GM12878 (cell line): ENCODE measurements at regions not wholly inside any gene's neighbourhood (a gene's known extent, or its start where the extent isn't known, plus 50 kb on each side); places are given as distances from the start of the nearest gene placed in this dataset.

Source experiments
- ATAC-seq: fragments of 200-7000 bp; cut with Tn5 transposase; 3 replicates; pipeline ENCODE4 v1.9.1; 2020; ENCODE audit warnings: mild to moderate bottlenecking, moderate library complexity
- BruUV-seq: library from RNA; stranded (reverse); fragments of 400-500 nt; replicated peaks from 2 replicates; lab custom pipeline; 2021; lab: Mats Ljungman, UMichigan
- CTCF ChIA-PET: fragments of 300-600 bp; sonication (Branson Sonifier 250); formaldehyde crosslinking; extraction: SDS; loops from one replicate; lab custom pipeline; 2021; ENCODE audit warnings: inconsistent platforms; lab: Yijun Ruan, JAX
- POLR2A ChIA-PET: fragments of 350-600 bp; formaldehyde crosslinking; extraction: SDS; loops from one replicate; lab custom pipeline; 2021; ENCODE audit warnings: inconsistent platforms; lab: Charles Lee
- RAD21 ChIA-PET: fragments of 300-600 bp; sonication (Branson Sonifier 250); formaldehyde crosslinking; loops from one replicate; lab custom pipeline; 2023; ENCODE audit warnings: antibody characterized with exemption; ENCODE audit not compliant: unreplicated experiment; lab: Charles Lee
- SMC1A ChIA-PET: fragments of 300-600 bp; sonication (Branson Sonifier 250); formaldehyde crosslinking; loops from one replicate; lab custom pipeline; 2023; ENCODE audit not compliant: unreplicated experiment, uncharacterized antibody; lab: Charles Lee
- DNase-seq: peaks from one replicate; pipeline ENCODE4 v3.0.0-alpha.2; 2011; ENCODE audit warnings: low read depth, low spot score
- FAIRE-seq: peaks from 3 replicates; lab custom pipeline; 2011; peaks lifted over from hg19 to GRCh38; lab: Jason Lieb, UNC
- H2AFZ ChIP-seq: 2 replicates; pipeline ENCODE4 v1.6.0; 2011; ENCODE audit warnings: low read depth, low read length, control low read depth; ENCODE audit not compliant: control insufficient read depth
- H3K27ac ChIP-seq: 2 replicates; pipeline ENCODE4 v1.5.1; 2011; ENCODE audit warnings: control low read depth; ENCODE audit not compliant: control insufficient read depth, insufficient read depth
- H3K27me3 ChIP-seq, 2 experiments: replicated peaks in 1 of 2; 2 replicates each; pipeline versions ENCODE4 v1.6.0 to v1.6.1; 2011; ENCODE audit warnings: low read length in 1 of 2; ENCODE audit not compliant: control insufficient read depth in 2 of 2, insufficient read depth in 2 of 2
- H3K36me3 ChIP-seq, 2 experiments: 2 replicates each; pipeline ENCODE4 v1.5.1; 2011; ENCODE audit warnings: low read length in 1 of 2; ENCODE audit not compliant: control insufficient read depth in 2 of 2, insufficient read depth in 2 of 2
- H3K4me1 ChIP-seq: 2 replicates; pipeline ENCODE4 v1.6.1; 2011; ENCODE audit warnings: mild to moderate bottlenecking, low read length, moderate library complexity, mixed read lengths; ENCODE audit not compliant: control insufficient read depth, insufficient read depth
- H3K4me2 ChIP-seq: 2 replicates; pipeline ENCODE4 v1.6.0; 2011; ENCODE audit warnings: control low read depth; ENCODE audit not compliant: control insufficient read depth, insufficient read depth
- H3K4me3 ChIP-seq: fragments of 200-600 bp; sonication (generic); 2 replicates; pipeline ENCODE4 v1.5.1; 2016
- H3K79me2 ChIP-seq: 2 replicates; pipeline ENCODE4 v1.6.0; 2011; ENCODE audit warnings: low read length; ENCODE audit not compliant: control insufficient read depth, insufficient read depth
- H3K9ac ChIP-seq: 2 replicates; pipeline ENCODE4 v1.8.0; 2011; ENCODE audit warnings: low read length, control low read depth, mixed read lengths; ENCODE audit not compliant: control insufficient read depth, insufficient read depth
- H3K9me3 ChIP-seq: replicated peaks from 3 replicates; pipeline ENCODE4 v1.5.1; 2011; ENCODE audit warnings: mild to moderate bottlenecking, low read length; ENCODE audit not compliant: control insufficient read depth, insufficient read depth
- H4K20me1 ChIP-seq: 2 replicates; pipeline ENCODE4 v1.6.0; 2011; ENCODE audit not compliant: control insufficient read depth, insufficient read depth
- BCL3 ChIP-seq: IDR thresholded peaks from 2 replicates; pipeline ENCODE4 v1.6.1; 2011; ENCODE audit warnings: borderline replicate concordance, low read depth, mild to moderate bottlenecking, moderate library complexity, low read length; ENCODE audit not compliant: insufficient read depth, poor library complexity, severe bottlenecking
- CTCF ChIP-seq, 3 experiments: IDR thresholded peaks in 2 of 3; conservative IDR thresholded peaks in 1 of 3; 2 replicates each; pipeline ENCODE4 v1.5.1; 2011; ENCODE audit warnings: low read depth in 3 of 3, low read length in 3 of 3, mild to moderate bottlenecking in 3 of 3, control low read depth in 2 of 3, moderate library complexity in 2 of 3, inconsistent platforms in 1 of 3, mixed read lengths in 1 of 3; ENCODE audit not compliant: control insufficient read depth in 2 of 3, insufficient read depth in 1 of 3; ENCODE audit errors: extremely low read depth in 1 of 3
- CUX1 ChIP-seq: IDR thresholded peaks from 2 replicates; pipeline ENCODE4 v1.6.1; 2012; ENCODE audit warnings: improper control_type of control experiment, low read depth, low read length; ENCODE audit not compliant: insufficient replicate concordance
- IKZF2 ChIP-seq, 2 experiments: fragments of 450-650 bp; IDR thresholded peaks; 2 replicates each; pipeline ENCODE4 v1.6.1; 2017; ENCODE audit warnings: mild to moderate bottlenecking in 2 of 2, moderate library complexity in 2 of 2
- MYC ChIP-seq: IDR thresholded peaks from 2 replicates; pipeline ENCODE4 v1.6.1; 2011; ENCODE audit warnings: mild to moderate bottlenecking, low read length, moderate library complexity, inconsistent platforms; ENCODE audit not compliant: insufficient read depth, insufficient replicate concordance, insufficient read length, severe bottlenecking
- RAD21 ChIP-seq: IDR thresholded peaks from 2 replicates; pipeline ENCODE4 v1.6.1; 2011; ENCODE audit warnings: mild to moderate bottlenecking, low read depth, low read length, moderate library complexity; ENCODE audit not compliant: insufficient read depth
- SMC3 ChIP-seq: IDR thresholded peaks from 2 replicates; pipeline ENCODE4 v1.6.1; 2011; ENCODE audit warnings: low read length, improper control_type of control experiment, borderline replicate concordance
- SRF ChIP-seq, 2 experiments: IDR thresholded peaks; 2 replicates each; pipeline ENCODE4 v1.6.1; 2011; ENCODE audit warnings: low read depth in 2 of 2, low read length in 2 of 2, mild to moderate bottlenecking in 1 of 2, moderate library complexity in 1 of 2
- YBX1 ChIP-seq: fragments of 450-650 bp; IDR thresholded peaks from 2 replicates; pipeline ENCODE4 v1.6.1; 2016; ENCODE audit warnings: antibody characterized with exemption
- WGBS: methylation state at CpG from one replicate; pipeline ENCODE4 v1.1.6; 2016; ENCODE audit warnings: low lambda C conversion rate; ENCODE audit not compliant: insufficient replicate concordance, insufficient coverage; ENCODE audit errors: missing lambda C conversion rate; 5-methylcytosine and 5-hydroxymethylcytosine counted together
- in situ Hi-C: fragments of 300-500 bp; cut with MboI; formaldehyde crosslinking; loops from 9 replicates; pipeline ENCODE4 v1.14.3; 2018; ENCODE audit warnings: mixed read lengths
- intact Hi-C: fragments of 100-400 bp; cut with micrococcal nuclease; formaldehyde crosslinking; loops from one replicate; pipeline ENCODE4 v1.14.2; 2022; ENCODE audit not compliant: unreplicated experiment

- no peak overlapping the region for H3K4me2 ChIP-seq
- no peak for TF ChIP-seq MYC
- TF ChIP-seq SMC3: peak; percentile 77; the same call in 1 of the 2 replicates
- no peak for TF ChIP-seq CUX1
- peak; percentile 35 to 72 (median 53); a peak in 5 of 6 replicates for TF ChIP-seq CTCF (IDR thresholded peaks at IDR 0.05 in 2 of 3, conservative IDR thresholded peaks at IDR 0.05 in 1 of 3; ENCODE audit: control insufficient read depth in 2 of 3, extremely low read depth in 1 of 3, insufficient read depth in 1 of 3, low read depth in 3 of 3, low read length in 3 of 3)
- TF ChIP-seq BCL3: no peak
- no peak for TF ChIP-seq IKZF2 (IDR thresholded peaks at IDR 0.05)
- no peak for TF ChIP-seq YBX1
- peak; percentile 92 for TF ChIP-seq RAD21
- TF ChIP-seq SRF (IDR thresholded peaks at IDR 0.05; ENCODE audit: low read depth in 2 of 2, low read length in 2 of 2): no peak
- WGBS: 16% methylated on average over 8 of the region's 8 CpGs
- BruUV-seq: no TSS peak
- no peaks in the 10 kb centered on the region for H3K79me2 ChIP-seq
- H3K4me1 ChIP-seq: no peaks in the 10 kb centered on the region
- SMC1A ChIA-PET: interaction anchor here (0.6 to 1.8 kb wide), 8 partner anchors 508 to 670 kb away, joined by 3 to 5 read pairs (median 3); no protein-coding TSS in a partner anchor
- CTCF ChIA-PET: interaction anchor here (0.6 to 2.9 kb wide), 8 partner anchors 10 to 707 kb away, joined by 3 to 21 read pairs (median 5); no protein-coding TSS in a partner anchor
- H2AFZ ChIP-seq: no peak overlapping the region
- no peak overlapping the region for H3K9ac ChIP-seq
- intact Hi-C loops (loop anchor here (1.0 to 2.0 kb wide), 3 partner anchors 510 to 656 kb away; no protein-coding TSS in a partner anchor), in situ Hi-C loops (loop anchor here (10.0 kb wide), 1 partner anchor 656 kb away; no protein-coding TSS in a partner anchor)
- RAD21 ChIA-PET: interaction anchor here (0.7 to 2.1 kb wide), 10 partner anchors 85 to 712 kb away, joined by 3 to 10 read pairs (median 4); no protein-coding TSS in a partner anchor
- POLR2A ChIA-PET: no interaction called here
- H3K27ac ChIP-seq: no peak overlapping the region
- no peaks in the 10 kb centered on the region for H3K9me3 ChIP-seq
- DNase-seq: peak; percentile 19
- H3K27me3 ChIP-seq: peaks cover 0 to 3% of the 10 kb centered on the region in 2 experiments; a peak in 3 of 4 replicates
- H3K36me3 ChIP-seq: no peaks in the 10 kb centered on the region
- peak; percentile 83 for FAIRE-seq
- H3K4me3 ChIP-seq: no peak overlapping the region
- peak; percentile 71 for ATAC-seq
- H4K20me1 ChIP-seq: no peaks in the 10 kb centered on the region
Observed at GRCh38 chr21:35400233-35400939, 351.3 kb upstream of the RUNX1 start.
